Epithelial cell of prostate (primary cell): ENCODE measurements at regions not wholly inside any gene's neighbourhood (a gene's known extent, or its start where the extent isn't known, plus 50 kb on each side); places are given as distances from the start of the nearest gene placed in this dataset.
A peak's percentile ranks its signal among the peaks of the same experiment; 100 is the strongest.
"Not testable (repeated sequence)": the region's sequence is repeated elsewhere in the genome, so short reads cannot be mapped to it uniquely, and the experiment has no call there.

Experiments
- DNase-seq: peaks from one replicate; pipeline ENCODE4 v3.0.0-alpha.2; 2011; ENCODE audit warnings: low read depth, low spot score
- H3K27ac ChIP-seq: fragments of 450-650 bp; 2 replicates; pipeline ENCODE4 v1.5.1; 2017; ENCODE audit warnings: mild to moderate bottlenecking

GRCh38 chr9:82419696-82420486 lies 431.3 kb downstream of the SPATA31D1 start:
- H3K27ac ChIP-seq = no peak overlapping the region
- no peak for DNase-seq

DNA sequence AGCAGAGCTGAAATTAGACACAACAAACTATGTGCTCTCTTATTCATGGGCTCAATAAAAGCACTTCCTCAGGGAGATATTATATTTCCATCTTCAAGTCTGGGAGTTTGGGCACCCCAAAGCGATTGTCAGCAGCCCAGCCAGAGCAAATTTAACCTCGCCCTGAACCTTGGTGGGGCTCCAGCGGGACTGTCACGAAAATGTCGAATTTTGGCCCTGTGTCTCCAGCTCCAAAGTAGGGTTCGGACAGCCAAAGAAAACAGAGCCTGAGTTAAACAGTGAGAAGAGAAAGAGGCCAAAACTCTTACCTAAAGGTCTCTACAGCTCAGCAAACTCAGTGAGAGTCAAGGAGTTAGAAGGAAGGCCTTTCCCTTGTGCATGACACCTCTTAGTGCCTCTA lies 432.9 kb downstream of the SPATA31D1 start:
- H3K27ac ChIP-seq = no peak overlapping the region
- no peak for DNase-seq

- no peak for DNase-seq
- no peak overlapping the region for H3K27ac ChIP-seq
These were observed 435.1 kb downstream of the SPATA31D1 start for GRCh38 chr9:82423700-82424099.

DNA sequence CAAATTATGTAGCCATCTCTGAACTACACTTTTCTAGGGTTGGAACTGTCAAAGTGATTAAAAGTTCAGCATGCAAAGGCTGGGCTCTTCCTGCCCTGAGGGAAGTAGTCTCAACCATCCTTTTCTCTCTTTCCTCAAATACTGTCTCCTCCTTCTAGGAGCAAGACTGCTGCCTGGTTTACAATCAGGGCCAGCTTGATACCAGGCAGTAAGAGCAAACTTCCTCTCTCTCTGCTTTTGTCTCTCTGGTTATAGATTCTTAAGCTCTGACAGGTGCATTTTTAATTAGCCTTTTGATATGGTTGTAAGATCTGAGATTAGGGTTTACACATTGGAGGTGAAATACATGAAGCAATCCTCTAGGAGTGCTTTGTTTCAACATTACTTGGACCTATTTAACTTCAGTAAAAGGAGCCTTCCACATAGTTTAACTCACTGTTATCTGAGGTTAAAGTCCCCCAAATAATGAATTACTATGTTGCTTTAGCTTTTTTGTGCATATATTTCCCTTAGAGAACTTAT lies 436.1 kb downstream of the SPATA31D1 start:
- DNase-seq = no peak
- no peak overlapping the region for H3K27ac ChIP-seq

- no peak for DNase-seq
- no peak overlapping the region for H3K27ac ChIP-seq
These were observed 442.5 kb downstream of the SPATA31D1 start for GRCh38 chr9:82431121-82431520.

DNA sequence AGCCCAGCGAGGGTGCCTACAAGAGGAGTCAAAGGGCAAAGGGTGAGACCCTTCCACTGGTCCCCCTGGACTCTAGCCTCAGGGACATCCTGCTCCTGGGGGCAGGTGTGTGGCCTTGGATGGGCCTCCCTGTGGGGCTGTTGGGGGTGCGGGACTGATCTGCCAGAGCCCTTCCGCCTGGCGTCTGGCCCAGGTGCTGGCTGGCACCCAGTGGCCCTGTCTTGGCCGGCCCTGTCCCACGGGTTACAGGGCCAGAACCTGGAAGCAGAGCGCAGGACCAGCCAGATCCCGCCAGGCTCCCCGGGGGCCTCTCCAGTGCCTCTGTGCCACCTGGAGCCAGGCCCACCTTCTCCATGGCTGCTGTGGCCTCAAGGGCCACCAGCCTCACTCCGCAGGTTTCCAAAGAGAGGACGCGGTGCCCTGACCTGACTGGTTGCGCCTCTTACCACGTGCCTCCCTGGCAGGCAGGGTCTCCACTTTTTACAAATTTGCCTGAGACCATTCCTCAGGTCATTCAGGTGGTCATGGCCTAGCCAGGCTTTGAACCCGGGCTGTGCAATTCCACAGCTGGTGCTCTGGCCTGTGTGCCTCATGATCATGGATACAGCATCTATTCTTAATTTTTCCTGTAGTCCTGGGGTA lies 444.8 kb downstream of the SPATA31D1 start:
- DNase-seq, H3K27ac ChIP-seq: not testable (repeated sequence)

DNA sequence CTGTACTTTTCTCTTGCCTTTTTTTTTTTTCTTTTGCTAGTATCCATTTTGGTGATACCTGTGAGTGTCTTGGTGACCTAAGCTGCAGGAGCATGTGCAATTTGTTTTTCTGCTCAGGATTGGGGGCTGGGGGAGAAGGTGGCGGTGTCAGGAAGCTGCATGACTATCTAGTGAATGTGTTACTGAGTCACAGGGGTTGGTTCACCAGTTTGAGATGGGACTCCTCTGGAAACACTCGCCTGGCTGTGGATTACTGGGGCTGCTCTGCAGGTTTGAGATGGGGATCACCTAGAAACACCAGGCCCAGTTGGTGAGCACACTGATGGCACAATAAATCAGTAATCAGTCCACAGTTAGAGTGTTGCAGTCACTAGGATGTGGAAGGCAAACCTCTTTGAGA lies 447.9 kb downstream of the SPATA31D1 start:
- DNase-seq = peak; percentile 29
- H3K27ac ChIP-seq = peak overlapping the region; percentile 20

DNA sequence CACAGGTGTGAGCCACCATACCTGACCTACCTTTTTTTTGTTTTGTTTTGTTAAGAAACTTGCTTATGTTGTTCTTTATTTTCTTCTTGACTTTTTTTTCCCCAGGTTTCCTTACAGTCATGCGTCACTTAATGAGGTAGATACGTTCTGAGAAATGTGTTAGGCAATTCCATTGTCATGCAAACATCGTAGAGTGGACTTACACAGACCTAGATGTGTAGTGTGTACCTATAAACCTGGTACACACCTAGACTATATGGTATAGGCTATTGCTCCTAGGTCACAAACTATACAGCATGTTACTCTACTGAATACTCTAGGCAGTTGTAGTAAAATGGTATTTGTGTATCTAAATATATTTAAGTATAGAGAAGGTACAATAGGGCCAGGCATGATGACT lies 448.6 kb downstream of the SPATA31D1 start:
- not testable (repeated sequence) for DNase-seq
- H3K27ac ChIP-seq = peak overlapping the region; percentile 20

GRCh38 chr9:82438581-82438980 lies 450.0 kb downstream of the SPATA31D1 start:
- no peak overlapping the region for H3K27ac ChIP-seq
- no peak for DNase-seq

DNA sequence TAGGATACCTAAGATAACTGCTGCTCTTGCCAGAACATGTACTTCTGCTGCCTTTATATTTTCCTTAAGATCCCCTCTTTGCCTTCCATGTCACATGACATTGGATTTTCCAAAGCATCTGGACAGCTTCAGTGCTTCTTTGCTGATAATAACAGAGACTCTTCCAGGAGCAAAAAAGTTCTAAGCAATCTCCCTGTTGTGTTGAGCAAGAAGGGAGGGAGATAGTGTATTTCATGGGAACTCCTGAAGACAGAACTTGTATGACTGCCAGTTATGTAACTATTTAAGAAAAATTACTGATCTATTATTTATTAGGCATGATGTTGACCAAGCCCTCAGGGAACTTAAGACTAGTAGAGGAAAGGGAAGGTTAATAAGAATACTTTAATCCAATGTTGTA lies 454.7 kb downstream of the SPATA31D1 start:
- H3K27ac ChIP-seq = no peak overlapping the region
- no peak for DNase-seq

DNA sequence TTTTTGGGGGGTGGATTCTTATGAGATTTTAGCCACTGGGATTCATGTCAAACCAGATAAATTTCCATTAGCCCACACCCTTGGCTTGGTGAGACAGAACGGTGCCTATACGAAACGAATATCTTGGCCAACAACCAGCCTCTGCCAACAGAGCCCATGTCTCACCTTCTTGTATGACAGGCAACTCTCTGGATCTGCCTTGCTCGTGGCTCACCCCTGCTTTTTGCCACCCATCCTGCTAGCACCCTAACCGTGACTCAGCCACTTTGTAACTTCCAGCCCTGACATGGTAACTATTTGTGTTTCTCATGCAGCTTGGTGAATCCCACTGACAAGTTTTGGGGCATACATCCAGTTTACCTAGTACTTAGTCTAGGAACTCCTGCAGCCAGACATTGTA lies 457.0 kb downstream of the SPATA31D1 start:
- H3K27ac ChIP-seq = no peak overlapping the region
- no peak for DNase-seq

DNA sequence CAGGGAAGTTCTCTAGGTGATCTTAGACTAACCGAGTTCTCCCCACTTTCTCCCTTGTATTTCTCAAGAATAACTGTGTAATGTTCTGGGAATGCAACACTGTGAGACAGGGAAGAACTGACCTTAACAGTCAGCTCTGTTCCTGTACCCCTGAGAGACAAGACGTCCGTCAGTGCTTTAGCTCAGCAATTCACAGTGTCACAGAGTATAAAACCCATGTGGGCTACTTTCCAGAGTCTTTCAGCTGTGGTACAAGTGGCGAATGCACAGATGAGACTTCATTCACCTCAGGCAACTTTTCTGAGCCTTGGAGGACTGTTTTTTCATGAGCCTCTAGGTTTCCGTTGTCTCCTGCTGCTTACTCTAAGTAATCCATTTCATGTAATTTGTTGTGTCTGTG lies 458.8 kb downstream of the SPATA31D1 start:
- H3K27ac ChIP-seq = no peak overlapping the region
- no peak for DNase-seq

DNA sequence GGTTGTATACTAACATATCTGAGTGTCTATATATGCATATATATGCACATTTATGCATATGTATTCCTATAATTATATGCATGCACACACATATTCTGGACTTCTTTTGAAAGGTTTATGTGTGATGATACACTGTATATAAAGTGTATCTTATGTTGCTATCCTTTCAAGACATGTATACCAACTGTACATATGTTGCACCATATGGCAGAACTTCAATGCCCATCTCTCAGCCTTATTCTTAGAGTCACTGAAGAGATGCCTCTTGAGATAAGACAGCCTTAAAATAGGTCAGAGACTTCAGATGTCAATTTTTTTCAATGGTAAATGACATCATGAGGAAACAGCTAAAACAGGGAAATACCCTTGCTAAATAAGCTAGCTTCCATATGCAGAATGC lies 461.4 kb downstream of the SPATA31D1 start:
- DNase-seq = no peak

DNA sequence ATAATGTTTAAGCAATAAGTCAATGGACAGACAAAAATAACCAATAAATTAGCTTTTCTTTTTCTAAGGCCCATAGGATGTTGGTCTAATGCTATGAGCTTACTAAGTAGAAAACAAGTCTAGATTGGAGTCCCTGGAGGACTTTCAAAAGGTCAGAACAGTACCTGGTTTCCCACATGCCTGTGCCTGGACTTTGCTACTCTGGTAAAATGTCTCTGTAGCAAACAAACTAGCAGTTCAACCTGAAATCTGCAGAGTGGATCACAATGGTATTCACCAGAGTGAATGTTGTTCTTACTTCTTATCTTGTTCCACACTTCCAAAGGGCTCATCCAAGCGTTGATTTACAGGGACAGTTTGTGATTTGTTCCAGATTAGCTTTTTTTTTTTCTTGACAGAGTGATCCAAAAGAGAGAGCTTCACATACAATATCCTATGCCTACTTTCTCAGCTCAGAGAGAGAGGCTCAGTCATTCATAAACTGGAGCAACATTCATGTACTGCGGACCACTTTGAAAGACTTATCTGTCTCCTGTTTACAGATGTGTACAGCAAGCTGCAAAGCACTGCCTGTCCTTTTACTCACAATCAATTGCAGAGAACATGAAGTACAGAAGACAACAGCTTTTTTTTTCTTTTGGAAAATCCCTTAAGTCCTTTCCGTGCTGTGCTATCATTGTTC lies 466.1 kb downstream of the SPATA31D1 start:
- no peak overlapping the region for H3K27ac ChIP-seq
- no peak for DNase-seq

More for the DNA sequence above, 461.4 kb downstream of the SPATA31D1 start:
- H3K27ac ChIP-seq = no peak overlapping the region

GRCh38 chr9:82456642-82457041 lies 468.1 kb downstream of the SPATA31D1 start:
- no peak overlapping the region for H3K27ac ChIP-seq
- DNase-seq = peak; percentile 33

DNA sequence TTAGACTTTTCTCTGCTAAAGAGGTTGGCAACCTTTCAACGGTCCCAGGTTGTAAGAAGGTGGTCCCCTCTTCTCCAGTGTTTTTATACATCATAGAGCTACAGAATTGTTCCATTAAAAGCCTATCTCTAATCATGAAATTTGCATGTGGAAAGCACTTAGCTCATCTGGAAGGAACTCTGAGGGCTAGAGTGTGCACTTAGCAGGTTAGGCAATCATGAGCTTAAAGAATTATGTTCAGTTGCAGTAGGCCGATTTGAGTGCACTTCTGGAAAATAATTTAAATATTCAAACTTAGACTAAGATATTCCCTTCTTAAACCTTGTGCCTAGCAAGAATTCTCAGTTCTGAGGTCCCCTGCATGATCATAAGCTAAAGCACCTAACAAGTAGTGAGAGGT lies 468.7 kb downstream of the SPATA31D1 start:
- DNase-seq = no peak
- H3K27ac ChIP-seq = no peak overlapping the region

- no peak overlapping the region for H3K27ac ChIP-seq
- DNase-seq = no peak
These were observed 469.3 kb downstream of the SPATA31D1 start for GRCh38 chr9:82457891-82458290.

DNA sequence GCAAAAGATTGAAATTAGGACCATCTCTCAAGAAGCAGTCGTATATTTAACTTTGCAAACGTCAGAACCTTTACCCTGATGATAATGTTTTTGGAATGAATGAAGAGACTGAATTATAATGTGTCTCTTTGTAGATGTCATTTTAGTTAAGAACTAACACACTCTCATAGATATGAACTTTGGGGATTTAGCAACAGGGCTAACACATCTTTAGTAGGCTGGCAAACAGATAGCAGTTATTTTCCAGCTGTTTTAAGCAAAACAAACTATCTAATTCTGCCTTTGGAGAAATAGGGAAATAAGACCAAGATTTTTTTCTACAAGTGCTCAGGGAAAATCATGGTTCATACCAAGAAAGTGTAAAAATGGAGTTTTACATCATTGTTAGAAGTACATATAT lies 469.7 kb downstream of the SPATA31D1 start:
- no peak for DNase-seq

GRCh38 chr9:82466616-82467260 lies 478.2 kb downstream of the SPATA31D1 start:
- DNase-seq = no peak
- H3K27ac ChIP-seq = no peak overlapping the region

More for the DNA sequence above, 469.7 kb downstream of the SPATA31D1 start:
- H3K27ac ChIP-seq = no peak overlapping the region

- no peak overlapping the region for H3K27ac ChIP-seq
- no peak for DNase-seq
These were observed 478.9 kb downstream of the SPATA31D1 start for GRCh38 chr9:82467436-82467835.
